Vagina (tissue), 2 donors: ENCODE measurements at regions not wholly inside any gene's neighbourhood (a gene's known extent, or its start where the extent isn't known, plus 50 kb on each side); places are given as distances from the start of the nearest gene placed in this dataset.

Experiments
- POLR2A ChIP-seq, 2 donors: fragments of 450-650 bp; IDR thresholded peaks; one replicate each; pipeline ENCODE4 v1.6.1; 2017; ENCODE audit warnings: antibody characterized with exemption in 2 of 2, mild to moderate bottlenecking in 2 of 2, moderate library complexity in 2 of 2
- TF ChIP-seq, protein P1 (sequence below), 3 experiments: fragments of 450-650 bp in 2 of 3; fragments of 200-600 bp in 1 of 3; sonication (generic) in 1 of 3; IDR thresholded peaks; one replicate each; pipeline ENCODE4 v1.5.1; 2017 to 2019; ENCODE audit warnings: antibody characterized with exemption in 3 of 3, mild to moderate bottlenecking in 2 of 3, moderate library complexity in 2 of 3

DNA sequence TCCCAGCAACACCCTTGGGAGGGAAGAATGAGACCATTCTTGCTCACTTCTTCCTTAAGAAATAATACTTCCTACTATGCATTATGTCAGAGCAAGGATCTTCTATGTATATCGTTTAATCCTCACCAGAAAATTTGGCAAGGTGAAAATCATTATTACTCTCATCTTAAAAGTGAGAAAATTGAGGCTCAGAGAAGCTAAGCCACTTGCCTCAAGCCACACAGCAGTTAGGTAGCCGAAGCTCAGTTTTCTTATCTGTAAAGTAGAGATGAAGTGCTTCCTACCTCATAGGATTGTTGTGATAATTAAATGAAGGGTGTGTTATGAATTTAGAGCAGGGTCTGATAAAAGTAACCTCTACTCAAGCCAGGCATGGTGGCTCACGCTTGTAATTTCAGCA, 368.9 kb upstream of the ASIC2 start:
- TF ChIP-seq, protein P1, sequence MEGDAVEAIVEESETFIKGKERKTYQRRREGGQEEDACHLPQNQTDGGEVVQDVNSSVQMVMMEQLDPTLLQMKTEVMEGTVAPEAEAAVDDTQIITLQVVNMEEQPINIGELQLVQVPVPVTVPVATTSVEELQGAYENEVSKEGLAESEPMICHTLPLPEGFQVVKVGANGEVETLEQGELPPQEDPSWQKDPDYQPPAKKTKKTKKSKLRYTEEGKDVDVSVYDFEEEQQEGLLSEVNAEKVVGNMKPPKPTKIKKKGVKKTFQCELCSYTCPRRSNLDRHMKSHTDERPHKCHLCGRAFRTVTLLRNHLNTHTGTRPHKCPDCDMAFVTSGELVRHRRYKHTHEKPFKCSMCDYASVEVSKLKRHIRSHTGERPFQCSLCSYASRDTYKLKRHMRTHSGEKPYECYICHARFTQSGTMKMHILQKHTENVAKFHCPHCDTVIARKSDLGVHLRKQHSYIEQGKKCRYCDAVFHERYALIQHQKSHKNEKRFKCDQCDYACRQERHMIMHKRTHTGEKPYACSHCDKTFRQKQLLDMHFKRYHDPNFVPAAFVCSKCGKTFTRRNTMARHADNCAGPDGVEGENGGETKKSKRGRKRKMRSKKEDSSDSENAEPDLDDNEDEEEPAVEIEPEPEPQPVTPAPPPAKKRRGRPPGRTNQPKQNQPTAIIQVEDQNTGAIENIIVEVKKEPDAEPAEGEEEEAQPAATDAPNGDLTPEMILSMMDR (IDR thresholded peaks at IDR 0.05): no peak
- no peak for TF ChIP-seq POLR2A (IDR thresholded peaks at IDR 0.05)
